Endothelial cell (in vitro differentiated cells): ENCODE measurements at regions not wholly inside any gene's neighbourhood (a gene's known extent, or its start where the extent isn't known, plus 50 kb on each side); places are given as distances from the start of the nearest gene placed in this dataset.
"Not testable (repeated sequence)": the region's sequence is repeated elsewhere in the genome, so short reads cannot be mapped to it uniquely, and the experiment has no call there.

Source experiments
- DNase-seq: peaks from one replicate; pipeline ENCODE4 v3.0.0; 2021; ENCODE audit warnings: low spot score
- H3K27ac Mint-ChIP-seq: one replicate; pipeline ENCODE4 v1.8.0; 2021; ENCODE audit warnings: mixed read lengths, inconsistent platforms; ENCODE audit not compliant: unreplicated experiment
- H3K27me3 Mint-ChIP-seq: one replicate; pipeline ENCODE4 v1.8.0; 2021; ENCODE audit warnings: mild to moderate bottlenecking, moderate library complexity, mixed read lengths, inconsistent platforms; ENCODE audit not compliant: unreplicated experiment
- H3K36me3 Mint-ChIP-seq: one replicate; pipeline ENCODE4 v1.8.0; 2021; ENCODE audit warnings: mild to moderate bottlenecking, low read depth, mixed read lengths, inconsistent platforms; ENCODE audit not compliant: unreplicated experiment
- H3K4me1 Mint-ChIP-seq: one replicate; pipeline ENCODE4 v1.8.0; 2021; ENCODE audit warnings: mild to moderate bottlenecking, mixed read lengths, inconsistent platforms; ENCODE audit not compliant: unreplicated experiment
- H3K4me3 Mint-ChIP-seq: one replicate; pipeline ENCODE4 v1.8.0; 2021; ENCODE audit warnings: mild to moderate bottlenecking, mixed read lengths, inconsistent platforms; ENCODE audit not compliant: unreplicated experiment
- H3K9me3 Mint-ChIP-seq: one replicate; pipeline ENCODE4 v1.8.0; 2021; ENCODE audit warnings: mixed read lengths, inconsistent platforms; ENCODE audit not compliant: unreplicated experiment
- CTCF ChIP-seq: fragments of 200-600 bp; sonication (generic); IDR thresholded peaks from one replicate; pipeline ENCODE4 v1.5.0; 2021; ENCODE audit warnings: antibody characterized with exemption; ENCODE audit not compliant: unreplicated experiment

GRCh38 chr6:139728876-139729427 lies 354.5 kb upstream of the CITED2 start:
- peaks cover 6% of the 10 kb centered on the region for H3K9me3 Mint-ChIP-seq
- no peaks in the 10 kb centered on the region for H3K4me1 Mint-ChIP-seq
- H3K27ac Mint-ChIP-seq, result no peak overlapping the region
- H3K4me3 Mint-ChIP-seq, result no peak overlapping the region
- H3K36me3 Mint-ChIP-seq, result peaks cover 6% of the 10 kb centered on the region
- no peak for TF ChIP-seq CTCF
- DNase-seq, result no peak
- H3K27me3 Mint-ChIP-seq, result peaks cover 4% of the 10 kb centered on the region

DNA sequence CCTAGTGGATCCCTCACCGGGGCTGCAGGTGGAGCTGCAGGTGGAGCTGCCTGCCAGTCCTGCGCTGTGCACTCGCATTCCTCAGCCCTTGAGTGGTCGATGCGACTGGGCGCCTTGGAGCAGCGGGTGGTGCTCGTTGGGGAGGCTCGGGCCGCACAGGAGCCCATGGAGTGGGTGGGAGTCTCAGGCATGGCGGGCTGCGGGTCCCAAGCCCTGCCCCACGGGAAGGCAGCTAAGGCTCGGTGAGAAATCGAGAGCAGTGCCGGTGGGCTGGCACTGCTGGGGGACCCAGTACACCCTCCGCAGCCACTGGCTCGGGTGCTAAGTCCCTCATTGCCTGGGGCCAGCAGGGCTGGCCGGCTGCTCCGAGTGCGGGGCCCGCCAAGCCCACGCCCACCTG lies 351.8 kb upstream of the CITED2 start:
- not testable (repeated sequence) for H3K4me1 Mint-ChIP-seq, DNase-seq, H3K36me3 Mint-ChIP-seq, H3K27me3 Mint-ChIP-seq, H3K4me3 Mint-ChIP-seq, H3K27ac Mint-ChIP-seq, H3K9me3 Mint-ChIP-seq

DNA sequence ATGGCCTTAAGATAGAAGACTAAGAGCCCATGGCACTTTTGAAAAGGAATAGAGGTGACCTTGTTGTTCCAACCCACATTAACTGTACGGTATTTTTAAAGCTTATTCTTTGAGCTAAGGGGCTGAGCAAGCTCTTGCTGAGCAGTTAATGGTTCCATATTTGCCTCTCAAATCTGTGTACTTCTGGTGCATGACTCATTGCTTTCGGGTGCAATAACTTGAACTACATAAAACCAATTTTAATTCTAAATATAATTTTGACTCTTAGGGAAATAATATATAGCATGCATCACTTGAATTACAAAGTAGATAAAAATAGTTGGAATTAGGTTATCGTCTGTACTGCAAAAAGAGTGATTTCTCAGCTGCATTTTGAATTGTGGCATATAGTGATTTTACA lies 348.1 kb upstream of the CITED2 start:
- H3K9me3 Mint-ChIP-seq, result peaks cover 6% of the 10 kb centered on the region

GRCh38 chr6:139721954-139722353 lies 347.5 kb upstream of the CITED2 start:
- Mint-ChIP-seq H3K36me3 (peaks cover 3% of the 10 kb centered on the region), H3K27ac (no peak overlapping the region), H3K4me1 (no peaks in the 10 kb centered on the region), H3K9me3 (peaks cover 3% of the 10 kb centered on the region), H3K4me3 (no peak overlapping the region), H3K27me3 (peaks cover 2% of the 10 kb centered on the region)
- no peak for DNase-seq
- TF ChIP-seq CTCF, result no peak

More for the DNA sequence above, 348.1 kb upstream of the CITED2 start:
- TF ChIP-seq CTCF, result no peak
- Mint-ChIP-seq H3K4me3 (no peak overlapping the region), H3K27ac (no peak overlapping the region), H3K4me1 (no peaks in the 10 kb centered on the region), H3K27me3 (peaks cover 4% of the 10 kb centered on the region), H3K36me3 (peaks cover 6% of the 10 kb centered on the region)
- no peak for DNase-seq

- TF ChIP-seq CTCF, result no peak
- no peaks in the 10 kb centered on the region for H3K9me3 Mint-ChIP-seq
- no peak for DNase-seq
- H3K27me3 Mint-ChIP-seq, result no peaks in the 10 kb centered on the region
- H3K36me3 Mint-ChIP-seq, result no peaks in the 10 kb centered on the region
- H3K4me1 Mint-ChIP-seq, result no peaks in the 10 kb centered on the region
- H3K27ac Mint-ChIP-seq, result no peak overlapping the region
- no peak overlapping the region for H3K4me3 Mint-ChIP-seq
These were observed 339.6 kb upstream of the CITED2 start for GRCh38 chr6:139713900-139714506.
